ENCODE measurements at regions not wholly inside any gene's neighbourhood (a gene's known extent, or its start where the extent isn't known, plus 50 kb on each side); places are given as distances from the start of the nearest gene placed in this dataset.

- no peak overlapping the region for H3K4me3 ChIP-seq (ENCODE audit: low read depth, low read length)
- no peak for TF ChIP-seq CTCF (IDR thresholded peaks at IDR 0.05; ENCODE audit: control insufficient read depth, extremely low read depth, insufficient read depth)
- no peak for DNase-seq (ENCODE audit: low read depth)
These were observed 272.9 kb upstream of the PTGER4 start for GRCh38 chr5:40406741-40407211.

GRCh38 chr5:40405996-40406740, 273.5 kb upstream of the PTGER4 start:
- TF ChIP-seq CTCF (IDR thresholded peaks at IDR 0.05; ENCODE audit: control insufficient read depth, extremely low read depth, insufficient read depth), result no peak
- DNase-seq (ENCODE audit: low read depth), result no peak
- no peak overlapping the region for H3K4me3 ChIP-seq (ENCODE audit: low read depth, low read length)

- no peak for DNase-seq (ENCODE audit: low read depth)
- H3K4me3 ChIP-seq (ENCODE audit: low read depth, low read length), result no peak overlapping the region
- no peak for TF ChIP-seq CTCF (IDR thresholded peaks at IDR 0.05; ENCODE audit: control insufficient read depth, extremely low read depth, insufficient read depth)
These were observed 274.5 kb upstream of the PTGER4 start for GRCh38 chr5:40405230-40405629.

- no peak overlapping the region for H3K4me3 ChIP-seq (ENCODE audit: low read depth, low read length)
- DNase-seq (ENCODE audit: low read depth), result no peak
- TF ChIP-seq CTCF (IDR thresholded peaks at IDR 0.05; ENCODE audit: control insufficient read depth, extremely low read depth, insufficient read depth), result no peak
These were observed 275.1 kb upstream of the PTGER4 start for GRCh38 chr5:40404613-40405012.

- H3K4me3 ChIP-seq (ENCODE audit: low read depth, low read length), result no peak overlapping the region
- DNase-seq (ENCODE audit: low read depth), result no peak
- no peak for TF ChIP-seq CTCF (IDR thresholded peaks at IDR 0.05; ENCODE audit: control insufficient read depth, extremely low read depth, insufficient read depth)
These were observed 277.7 kb upstream of the PTGER4 start for GRCh38 chr5:40402007-40402364.

GRCh38 chr5:40401284-40402006, 278.3 kb upstream of the PTGER4 start:
- H3K4me3 ChIP-seq (ENCODE audit: low read depth, low read length), result no peak overlapping the region
- TF ChIP-seq CTCF (IDR thresholded peaks at IDR 0.05; ENCODE audit: control insufficient read depth, extremely low read depth, insufficient read depth), result no peak
- DNase-seq (ENCODE audit: low read depth), result no peak

All from LNCaP clone FGC (cell line).